Ishikawa (cell line): ENCODE measurements at regions not wholly inside any gene's neighbourhood (a gene's known extent, or its start where the extent isn't known, plus 50 kb on each side); places are given as distances from the start of the nearest gene placed in this dataset.

Experiments used
- CEBPB ChIP-seq: IDR thresholded peaks from 2 replicates; pipeline ENCODE4 v1.6.1; 2012
- CREB1 ChIP-seq: IDR thresholded peaks from 2 replicates; pipeline ENCODE4 v1.6.1; 2012; ENCODE audit warnings: low read depth
- EGR1 ChIP-seq: IDR thresholded peaks from 2 replicates; pipeline ENCODE4 v1.6.1; 2012
- EP300 ChIP-seq: IDR thresholded peaks from 2 replicates; pipeline ENCODE4 v1.6.1; 2012; ENCODE audit warnings: borderline replicate concordance
- FOXM1 ChIP-seq: IDR thresholded peaks from 2 replicates; pipeline ENCODE4 v1.6.1; 2012; ENCODE audit warnings: low read depth, borderline replicate concordance
- NFIC ChIP-seq: IDR thresholded peaks from 2 replicates; pipeline ENCODE4 v1.6.1; 2012
- RAD21 ChIP-seq: IDR thresholded peaks from 2 replicates; pipeline ENCODE4 v1.6.1; 2012; ENCODE audit warnings: low read depth
- REST ChIP-seq: IDR thresholded peaks from 2 replicates; pipeline ENCODE4 v1.6.1; 2012; ENCODE audit warnings: low read depth, mild to moderate bottlenecking
- TAF1 ChIP-seq: IDR thresholded peaks from 2 replicates; pipeline ENCODE4 v1.6.1; 2012; ENCODE audit warnings: low read depth, mild to moderate bottlenecking
- TCF12 ChIP-seq: IDR thresholded peaks from 2 replicates; pipeline ENCODE4 v1.6.1; 2012; ENCODE audit warnings: low read depth
- TEAD4 ChIP-seq: IDR thresholded peaks from 2 replicates; pipeline ENCODE4 v1.6.1; 2012
- YY1 ChIP-seq: IDR thresholded peaks from 2 replicates; pipeline ENCODE4 v1.6.1; 2012; ENCODE audit warnings: low read depth
- ZBTB7A ChIP-seq: IDR thresholded peaks from 2 replicates; pipeline ENCODE4 v1.6.1; 2012; ENCODE audit warnings: low read depth
- TF ChIP-seq, protein P1 (sequence below): IDR thresholded peaks from 2 replicates; pipeline ENCODE4 v1.6.1; 2012
- TF ChIP-seq, protein P2 (sequence below): IDR thresholded peaks from 2 replicates; pipeline ENCODE4 v1.6.1; 2012

- TF ChIP-seq NFIC: no peak
- no peak for TF ChIP-seq CEBPB
- no peak for TF ChIP-seq YY1
- TF ChIP-seq TAF1: no peak
- no peak for TF ChIP-seq TEAD4
- TF ChIP-seq, protein P1, sequence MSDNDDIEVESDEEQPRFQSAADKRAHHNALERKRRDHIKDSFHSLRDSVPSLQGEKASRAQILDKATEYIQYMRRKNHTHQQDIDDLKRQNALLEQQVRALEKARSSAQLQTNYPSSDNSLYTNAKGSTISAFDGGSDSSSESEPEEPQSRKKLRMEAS: no peak
- TF ChIP-seq REST: no peak
- TF ChIP-seq CREB1: no peak
- no peak for TF ChIP-seq RAD21
- no peak for TF ChIP-seq EP300
- TF ChIP-seq FOXM1: no peak
- TF ChIP-seq, protein P2, sequence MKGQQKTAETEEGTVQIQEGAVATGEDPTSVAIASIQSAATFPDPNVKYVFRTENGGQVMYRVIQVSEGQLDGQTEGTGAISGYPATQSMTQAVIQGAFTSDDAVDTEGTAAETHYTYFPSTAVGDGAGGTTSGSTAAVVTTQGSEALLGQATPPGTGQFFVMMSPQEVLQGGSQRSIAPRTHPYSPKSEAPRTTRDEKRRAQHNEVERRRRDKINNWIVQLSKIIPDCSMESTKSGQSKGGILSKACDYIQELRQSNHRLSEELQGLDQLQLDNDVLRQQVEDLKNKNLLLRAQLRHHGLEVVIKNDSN: no peak
- no peak for TF ChIP-seq ZBTB7A
- TF ChIP-seq EGR1: no peak
- no peak for TF ChIP-seq TCF12
Measured at GRCh38 chr22:49096476-49096875, 731.2 kb downstream of the BRD1 start.

DNA sequence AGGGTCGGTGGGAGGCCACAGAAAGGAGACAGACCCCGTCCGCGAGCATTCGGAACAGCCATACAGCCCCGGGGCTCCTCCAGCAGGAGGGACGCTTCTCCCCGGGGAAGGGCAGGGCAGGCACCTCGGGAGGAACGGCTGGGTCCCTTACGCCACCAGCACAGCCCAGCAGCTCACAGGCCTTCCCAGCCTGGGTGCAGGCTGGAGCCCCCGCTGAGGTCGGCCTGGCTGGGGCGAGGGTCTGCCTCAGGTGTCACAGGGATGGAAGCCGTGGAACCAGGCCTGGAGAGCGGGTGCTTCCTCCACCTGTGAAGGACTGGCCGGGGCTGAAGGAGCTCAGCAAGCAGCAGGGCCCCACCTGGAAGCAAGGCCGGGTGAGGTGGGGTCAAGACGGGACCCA, 732.3 kb downstream of the BRD1 start:
- TF ChIP-seq TEAD4 (no peak), TAF1 (no peak), YY1 (no peak), CREB1 (no peak), TCF12 (no peak), CEBPB (no peak), ZBTB7A (no peak), EP300 (no peak), NFIC (no peak), RAD21 (no peak), EGR1 (no peak), REST (no peak), FOXM1 (no peak)
- TF ChIP-seq, protein P2: no peak
- TF ChIP-seq, protein P1: no peak

GRCh38 chr22:49094858-49095257, 732.8 kb downstream of the BRD1 start:
- TF ChIP-seq TEAD4: no peak
- TF ChIP-seq, protein P2: no peak
- TF ChIP-seq, protein P1: no peak
- no peak for TF ChIP-seq CEBPB
- no peak for TF ChIP-seq CREB1
- TF ChIP-seq REST: no peak
- no peak for TF ChIP-seq TAF1
- TF ChIP-seq NFIC: no peak
- TF ChIP-seq ZBTB7A: no peak
- TF ChIP-seq FOXM1: no peak
- TF ChIP-seq TCF12: no peak
- TF ChIP-seq EGR1: no peak
- TF ChIP-seq EP300: no peak
- TF ChIP-seq RAD21: no peak
- no peak for TF ChIP-seq YY1

- TF ChIP-seq TAF1: no peak
- no peak for TF ChIP-seq TCF12
Measured at GRCh38 chr22:49094151-49094550, 733.5 kb downstream of the BRD1 start.
